Duodenal mucosa (tissue), 2 donors: ENCODE measurements at regions not wholly inside any gene's neighbourhood (a gene's known extent, or its start where the extent isn't known, plus 50 kb on each side); places are given as distances from the start of the nearest gene placed in this dataset.

Source experiments
- H3K27ac ChIP-seq: one replicate; pipeline ENCODE4 v1.7.0; 2013; ENCODE audit warnings: low read depth, low read length
- H3K27me3 ChIP-seq, 2 donors: one replicate each; pipeline ENCODE4 v1.7.0; 2013; ENCODE audit warnings: low read length in 2 of 2, control low read depth in 1 of 2; ENCODE audit not compliant: insufficient read depth in 2 of 2, control insufficient read depth in 1 of 2
- H3K36me3 ChIP-seq, 2 donors: one replicate each; pipeline ENCODE4 v1.7.0; 2013; ENCODE audit warnings: low read length in 2 of 2, control low read depth in 1 of 2; ENCODE audit not compliant: insufficient read depth in 2 of 2, control insufficient read depth in 1 of 2
- H3K4me1 ChIP-seq, 2 donors: one replicate each; pipeline ENCODE4 v1.7.0; 2013; ENCODE audit warnings: low read length in 2 of 2, control low read depth in 1 of 2; ENCODE audit not compliant: insufficient read depth in 2 of 2, control insufficient read depth in 1 of 2
- H3K4me3 ChIP-seq, 2 donors: one replicate each; pipeline ENCODE4 v1.7.0; 2013; ENCODE audit warnings: low read length in 2 of 2, low read depth in 1 of 2
- H3K9ac ChIP-seq, 2 donors: one replicate each; pipeline ENCODE4 v1.7.0; 2013; ENCODE audit warnings: low read length in 2 of 2, low read depth in 1 of 2
- H3K9me3 ChIP-seq, 2 donors: one replicate each; pipeline ENCODE4 v1.7.0; 2013; ENCODE audit warnings: low read length in 2 of 2, control low read depth in 1 of 2; ENCODE audit not compliant: control insufficient read depth in 1 of 2

- no peaks in the 10 kb centered on the region for H3K9me3 ChIP-seq
- no peak overlapping the region for H3K27ac ChIP-seq
- H3K4me3 ChIP-seq, result no peak overlapping the region
- no peaks in the 10 kb centered on the region for H3K36me3 ChIP-seq
- no peaks in the 10 kb centered on the region for H3K27me3 ChIP-seq
- H3K9ac ChIP-seq, result no peak overlapping the region
- no peaks in the 10 kb centered on the region for H3K4me1 ChIP-seq
Measured at GRCh38 chr18:24837066-24837465, 376.6 kb downstream of the HRH4 start.

GRCh38 chr18:24840051-24840450, 379.6 kb downstream of the HRH4 start:
- H3K4me1 ChIP-seq, result no peaks in the 10 kb centered on the region
- H3K4me3 ChIP-seq, result no peak overlapping the region
- no peaks in the 10 kb centered on the region for H3K27me3 ChIP-seq
- H3K27ac ChIP-seq, result no peak overlapping the region
- H3K9ac ChIP-seq, result no peak overlapping the region
- no peaks in the 10 kb centered on the region for H3K36me3 ChIP-seq
- no peaks in the 10 kb centered on the region for H3K9me3 ChIP-seq

- H3K9ac ChIP-seq, result no peak overlapping the region
- H3K4me3 ChIP-seq, result no peak overlapping the region
- H3K36me3 ChIP-seq, result no peaks in the 10 kb centered on the region
- no peaks in the 10 kb centered on the region for H3K27me3 ChIP-seq
- no peaks in the 10 kb centered on the region for H3K9me3 ChIP-seq
- H3K4me1 ChIP-seq, result peaks cover 0 to 4% of the 10 kb centered on the region in 2 donors
- H3K27ac ChIP-seq, result no peak overlapping the region
Measured at GRCh38 chr18:24840640-24841039, 380.2 kb downstream of the HRH4 start.

GRCh38 chr18:24841536-24841935, 381.1 kb downstream of the HRH4 start:
- Histone ChIP-seq H3K9me3 (no peaks in the 10 kb centered on the region), H3K36me3 (no peaks in the 10 kb centered on the region), H3K27me3 (no peaks in the 10 kb centered on the region), H3K27ac (no peak overlapping the region), H3K4me3 (no peak overlapping the region), H3K4me1 (peaks cover 0 to 11% of the 10 kb centered on the region in 2 donors), H3K9ac (no peak overlapping the region)

GRCh38 chr18:24843123-24843522, 382.7 kb downstream of the HRH4 start:
- Histone ChIP-seq H3K9me3 (no peaks in the 10 kb centered on the region), H3K4me1 (peaks cover 0 to 11% of the 10 kb centered on the region in 2 donors), H3K4me3 (no peak overlapping the region), H3K27me3 (no peaks in the 10 kb centered on the region), H3K9ac (no peak overlapping the region), H3K36me3 (no peaks in the 10 kb centered on the region), H3K27ac (no peak overlapping the region)

- Histone ChIP-seq H3K4me3 (no peak overlapping the region), H3K4me1 (peaks cover 0 to 11% of the 10 kb centered on the region in 2 donors), H3K9me3 (no peaks in the 10 kb centered on the region), H3K9ac (no peak overlapping the region), H3K36me3 (no peaks in the 10 kb centered on the region), H3K27ac (no peak overlapping the region), H3K27me3 (no peaks in the 10 kb centered on the region)
Measured at GRCh38 chr18:24846138-24846537, 385.7 kb downstream of the HRH4 start.

- no peak overlapping the region for H3K27ac ChIP-seq
- H3K4me3 ChIP-seq, result no peak overlapping the region
Measured at GRCh38 chr18:24850532-24850931, 390.1 kb downstream of the HRH4 start.

GRCh38 chr18:24853076-24853475, 392.6 kb downstream of the HRH4 start:
- Histone ChIP-seq H3K9me3 (no peaks in the 10 kb centered on the region), H3K27me3 (no peaks in the 10 kb centered on the region), H3K9ac (no peak overlapping the region), H3K4me3 (no peak overlapping the region), H3K27ac (no peak overlapping the region), H3K36me3 (no peaks in the 10 kb centered on the region), H3K4me1 (peaks cover 0 to 5% of the 10 kb centered on the region in 2 donors)

More at GRCh38 chr18:24850532-24850931, 390.1 kb downstream of the HRH4 start:
- H3K4me1 ChIP-seq, result peaks cover 5 to 8% of the 10 kb centered on the region in 2 donors
- no peaks in the 10 kb centered on the region for H3K36me3 ChIP-seq
- no peaks in the 10 kb centered on the region for H3K9me3 ChIP-seq
- H3K9ac ChIP-seq, result no peak overlapping the region
- no peaks in the 10 kb centered on the region for H3K27me3 ChIP-seq

GRCh38 chr18:24860978-24861680, 400.7 kb downstream of the HRH4 start:
- H3K9ac ChIP-seq, result no peak overlapping the region

GRCh38 chr18:24862201-24862816, 401.9 kb downstream of the HRH4 start:
- H3K9ac ChIP-seq, result no peak overlapping the region
- no peak overlapping the region for H3K4me3 ChIP-seq
- no peaks in the 10 kb centered on the region for H3K9me3 ChIP-seq
- peaks cover 5 to 14% of the 10 kb centered on the region in 2 donors for H3K4me1 ChIP-seq
- no peaks in the 10 kb centered on the region for H3K36me3 ChIP-seq
- H3K27me3 ChIP-seq, result no peaks in the 10 kb centered on the region
- H3K27ac ChIP-seq, result no peak overlapping the region

More at GRCh38 chr18:24860978-24861680, 400.7 kb downstream of the HRH4 start:
- Histone ChIP-seq H3K9me3 (no peaks in the 10 kb centered on the region), H3K4me3 (no peak overlapping the region), H3K27ac (no peak overlapping the region), H3K4me1 (peaks cover 5 to 14% of the 10 kb centered on the region in 2 donors), H3K27me3 (no peaks in the 10 kb centered on the region), H3K36me3 (no peaks in the 10 kb centered on the region)
